Testis (tissue), 2 donors: ENCODE measurements at regions not wholly inside any gene's neighbourhood (a gene's known extent, or its start where the extent isn't known, plus 50 kb on each side); places are given as distances from the start of the nearest gene placed in this dataset.

Experiments used
- DNase-seq: peaks from one replicate; pipeline ENCODE4 v3.0.0-alpha.2; 2019
- H3K27ac ChIP-seq, 2 donors: fragments of 200-600 bp; sonication (generic); one replicate each; pipeline ENCODE4 v1.5.1; 2019
- H3K27me3 ChIP-seq: fragments of 200-600 bp; sonication (generic); one replicate; pipeline ENCODE4 v1.5.1; 2019
- H3K36me3 ChIP-seq: fragments of 200-600 bp; sonication (generic); one replicate; pipeline ENCODE4 v1.5.1; 2017; ENCODE audit warnings: low read depth; ENCODE audit errors: missing control alignments
- H3K4me1 ChIP-seq: fragments of 200-600 bp; sonication (generic); one replicate; pipeline ENCODE4 v1.5.1; 2019
- H3K4me3 ChIP-seq, 2 donors: fragments of 200-600 bp; sonication (generic); one replicate each; pipeline ENCODE4 v1.5.1; 2017 to 2019
- H3K9me3 ChIP-seq: fragments of 200-600 bp; sonication (generic); one replicate; pipeline ENCODE4 v1.5.1; 2017
- CTCF ChIP-seq, 3 experiments: fragments of 450-650 bp in 2 of 3; fragments of 200-600 bp in 1 of 3; sonication (generic) in 1 of 3; IDR thresholded peaks; one replicate each; pipeline ENCODE4 v1.5.1; 2016 to 2019; ENCODE audit warnings: antibody characterized with exemption in 3 of 3, mild to moderate bottlenecking in 2 of 3, moderate library complexity in 1 of 3
- POLR2A ChIP-seq: fragments of 450-650 bp; IDR thresholded peaks from one replicate; pipeline ENCODE4 v1.6.1; 2017; ENCODE audit warnings: antibody characterized with exemption, mild to moderate bottlenecking, moderate library complexity
- WGBS, 2 donors: methylation state at CpG; one replicate each; pipeline ENCODE4 v1.1.5; 2018; 5-methylcytosine and 5-hydroxymethylcytosine counted together
- intact Hi-C: fragments of 100-400 bp; cut with DNase I; formaldehyde crosslinking; loops from one replicate; pipeline ENCODE4 v1.15.1; 2023; ENCODE audit warnings: low total_unique reads

GRCh38 chr20:48153523-48153922, 368.2 kb upstream of the SULF2 start:
- no peak for DNase-seq
- H3K4me3 ChIP-seq = no peak overlapping the region
- WGBS, 2 donors = 18 to 50% methylated on average over 3 of the region's 3 CpGs
- intact Hi-C loops = no loop called here
- H3K27me3 ChIP-seq = no peaks in the 10 kb centered on the region
- TF ChIP-seq POLR2A (no peak), CTCF (IDR thresholded peaks at IDR 0.05) (no peak)
- H3K36me3 ChIP-seq = no peaks in the 10 kb centered on the region
- no peak overlapping the region for H3K27ac ChIP-seq
- no peaks in the 10 kb centered on the region for H3K9me3 ChIP-seq
- peaks cover 22% of the 10 kb centered on the region for H3K4me1 ChIP-seq

- H3K27ac ChIP-seq = no peak overlapping the region
- WGBS, 2 donors = 50 to 69% methylated on average over 9 to 10 of the region's 10 CpGs
- TF ChIP-seq CTCF (IDR thresholded peaks at IDR 0.05) (no peak), POLR2A (no peak)
- intact Hi-C loops = no loop called here
- H3K4me3 ChIP-seq = no peak overlapping the region
- H3K9me3 ChIP-seq = no peaks in the 10 kb centered on the region
- DNase-seq = no peak
- peaks cover 18% of the 10 kb centered on the region for H3K4me1 ChIP-seq
- H3K27me3 ChIP-seq = no peaks in the 10 kb centered on the region
- H3K36me3 ChIP-seq = no peaks in the 10 kb centered on the region
These were observed 367.8 kb upstream of the SULF2 start for GRCh38 chr20:48153103-48153502.

- H3K4me3 ChIP-seq = no peak overlapping the region
- 97% methylated on average over 7 of the region's 7 CpGs for WGBS, 2 donors
- H3K27me3 ChIP-seq = no peaks in the 10 kb centered on the region
- H3K4me1 ChIP-seq = peaks cover 16% of the 10 kb centered on the region
- TF ChIP-seq POLR2A = no peak
- TF ChIP-seq CTCF (IDR thresholded peaks at IDR 0.05) = no peak
- DNase-seq = no peak
- no peak overlapping the region for H3K27ac ChIP-seq
- intact Hi-C loops = no loop called here
- no peaks in the 10 kb centered on the region for H3K9me3 ChIP-seq
- no peaks in the 10 kb centered on the region for H3K36me3 ChIP-seq
These were observed 365.3 kb upstream of the SULF2 start for GRCh38 chr20:48150568-48150967.

GRCh38 chr20:48149902-48150301, 364.6 kb upstream of the SULF2 start:
- Histone ChIP-seq H3K36me3 (no peaks in the 10 kb centered on the region), H3K27ac (no peak overlapping the region), H3K4me3 (no peak overlapping the region), H3K9me3 (no peaks in the 10 kb centered on the region), H3K4me1 (peaks cover 16% of the 10 kb centered on the region), H3K27me3 (no peaks in the 10 kb centered on the region)
- intact Hi-C loops = no loop called here
- TF ChIP-seq CTCF (IDR thresholded peaks at IDR 0.05) (no peak), POLR2A (no peak)
- no peak for DNase-seq
- 86 to 95% methylated on average over 11 to 15 of the region's 15 CpGs for WGBS, 2 donors

- DNase-seq = no peak
- no peak overlapping the region for H3K4me3 ChIP-seq
- no peak for TF ChIP-seq CTCF (IDR thresholded peaks at IDR 0.05)
- TF ChIP-seq POLR2A = no peak
- H3K9me3 ChIP-seq = no peaks in the 10 kb centered on the region
- no peaks in the 10 kb centered on the region for H3K27me3 ChIP-seq
- H3K27ac ChIP-seq = no peak overlapping the region
- intact Hi-C loops = no loop called here
- WGBS, 2 donors = 97 to 99% methylated on average over 11 to 13 of the region's 13 CpGs
- peaks cover 10% of the 10 kb centered on the region for H3K4me1 ChIP-seq
- no peaks in the 10 kb centered on the region for H3K36me3 ChIP-seq
These were observed 363.8 kb upstream of the SULF2 start for GRCh38 chr20:48148916-48149672.
